ENCODE measurements at regions not wholly inside any gene's neighbourhood (a gene's known extent, or its start where the extent isn't known, plus 50 kb on each side); places are given as distances from the start of the nearest gene placed in this dataset.
"Not testable (repeated sequence)": the region's sequence is repeated elsewhere in the genome, so short reads cannot be mapped to it uniquely, and the experiment has no call there.

DNA sequence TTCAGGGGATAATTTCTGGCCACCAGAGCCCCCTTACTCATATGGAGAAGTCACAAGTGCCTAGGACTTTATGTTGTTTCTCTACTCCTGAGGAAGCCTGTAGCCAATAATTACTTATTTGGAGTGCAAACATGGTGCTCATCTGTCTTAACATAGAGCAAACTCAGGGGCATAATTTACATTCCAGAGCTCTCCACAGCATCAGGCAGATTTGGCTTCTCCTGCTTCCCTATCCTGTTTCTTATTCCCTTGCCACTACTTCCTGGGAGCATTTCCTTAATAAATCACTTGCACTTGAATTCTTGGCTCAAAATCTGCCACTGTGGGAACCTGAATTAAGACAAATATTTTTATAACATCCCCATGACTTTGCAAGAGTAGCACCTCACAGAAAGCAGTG, 960.9 kb downstream of the SOCS6 start:
- no peak for DNase-seq (ENCODE audit: low spot score)

DNA sequence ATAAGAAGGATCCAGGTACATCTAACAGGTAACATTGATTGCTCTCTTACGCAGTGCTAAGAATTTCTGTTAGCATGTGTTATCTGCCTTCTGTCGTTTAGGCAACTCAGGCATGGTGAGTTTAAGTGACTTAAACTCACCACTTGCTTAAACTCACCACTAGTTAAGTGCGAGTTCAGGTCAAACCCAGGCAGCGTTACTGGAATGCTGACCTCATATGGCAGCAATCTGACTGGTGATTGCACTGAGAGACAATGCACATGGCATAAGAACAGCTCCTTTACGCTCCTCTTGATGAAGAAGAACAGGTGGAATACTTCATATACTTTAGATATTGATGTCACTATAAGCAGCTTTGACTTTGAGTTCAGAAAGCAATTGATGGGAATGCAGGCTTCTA, 954.1 kb downstream of the SOCS6 start:
- no peak for DNase-seq (ENCODE audit: low spot score)

DNA sequence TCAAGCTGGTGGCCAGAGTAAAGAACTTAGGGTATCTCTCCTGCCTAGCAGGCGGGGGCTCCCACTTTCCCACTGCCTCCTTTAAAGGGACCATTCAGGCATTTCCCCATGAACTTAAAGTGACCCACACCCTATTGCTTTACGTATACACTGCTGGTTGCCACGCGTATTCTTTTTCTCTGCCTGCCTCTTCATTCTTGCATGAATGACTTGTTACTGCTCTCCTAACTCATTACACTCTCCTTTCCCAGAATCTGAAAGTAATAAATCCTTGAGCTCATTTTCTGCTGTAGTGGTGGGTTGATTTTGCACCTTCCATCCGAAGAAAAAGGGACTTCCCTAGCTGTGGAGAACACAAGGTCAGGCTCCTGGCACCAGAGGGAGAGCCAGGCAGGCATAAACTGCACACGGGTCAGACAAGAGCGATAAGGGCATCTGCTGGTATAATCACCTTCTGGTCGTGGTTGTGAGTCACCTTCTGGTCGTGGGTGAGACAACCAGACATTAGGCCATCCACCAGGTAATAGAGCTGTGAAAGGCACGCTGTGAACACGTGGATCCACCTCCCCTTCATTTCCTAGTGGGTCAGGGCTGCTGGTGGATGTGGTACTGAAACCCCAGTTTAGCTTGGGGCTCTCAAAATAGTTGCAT, 950.3 kb downstream of the SOCS6 start:
- DNase-seq (ENCODE audit: low spot score): no peak

DNA sequence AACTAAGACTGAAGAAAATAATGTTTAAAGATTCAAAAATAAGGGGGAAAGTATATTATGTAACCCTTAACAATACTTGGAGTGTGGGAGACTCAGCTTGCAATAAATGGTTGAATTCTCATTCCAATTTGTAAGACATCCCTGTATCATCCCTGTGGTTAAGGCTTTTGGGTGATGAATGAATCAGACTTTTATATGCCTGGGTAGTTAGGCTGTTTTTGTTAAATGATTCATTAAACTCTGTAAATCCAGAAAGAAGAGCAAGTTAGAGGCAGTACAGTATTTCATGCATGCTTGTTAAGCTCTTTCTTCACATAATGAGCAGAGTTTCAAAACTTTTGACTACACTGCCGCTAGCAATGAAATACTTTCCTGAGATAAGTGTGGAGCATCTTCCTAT, 948.8 kb downstream of the SOCS6 start:
- DNase-seq (ENCODE audit: low spot score): no peak

DNA sequence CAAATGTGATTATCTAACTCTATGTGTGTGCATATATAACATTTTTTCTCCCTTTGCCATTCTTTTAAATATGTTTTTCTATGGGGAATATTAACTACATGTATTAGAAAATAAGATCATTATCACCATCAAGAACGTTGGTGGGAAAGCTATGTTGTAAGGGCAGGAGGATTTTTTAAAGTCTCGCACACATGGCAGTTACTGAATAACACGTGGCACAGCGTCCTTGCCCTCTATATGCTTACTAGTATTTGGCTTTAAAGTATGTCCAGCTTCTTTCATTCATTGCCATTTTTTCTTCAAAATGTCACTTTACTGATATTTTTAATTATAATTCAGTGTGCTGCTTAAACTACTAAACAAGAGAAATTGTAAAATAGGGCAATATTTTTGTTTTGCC, 944.3 kb downstream of the SOCS6 start:
- DNase-seq (ENCODE audit: low spot score): no peak

DNA sequence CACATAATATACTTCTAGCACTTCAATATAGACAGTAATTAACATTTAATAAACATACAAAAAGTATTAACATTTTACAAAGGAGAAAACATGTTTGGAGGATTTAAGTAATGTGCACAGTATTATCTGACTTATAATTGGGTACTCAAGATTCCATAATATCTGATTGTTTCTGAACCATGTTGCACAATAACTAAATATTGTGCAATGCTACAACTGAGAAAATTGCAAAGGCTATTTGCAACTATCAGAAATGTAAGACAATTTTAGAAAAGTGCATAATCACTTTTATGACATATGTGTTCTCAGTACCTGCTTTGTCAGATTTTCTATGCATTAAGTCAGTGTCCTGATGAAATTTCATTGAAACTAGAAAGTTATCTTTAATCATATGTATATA, 934.6 kb downstream of the SOCS6 start:
- no peak for DNase-seq (ENCODE audit: low spot score)

DNA sequence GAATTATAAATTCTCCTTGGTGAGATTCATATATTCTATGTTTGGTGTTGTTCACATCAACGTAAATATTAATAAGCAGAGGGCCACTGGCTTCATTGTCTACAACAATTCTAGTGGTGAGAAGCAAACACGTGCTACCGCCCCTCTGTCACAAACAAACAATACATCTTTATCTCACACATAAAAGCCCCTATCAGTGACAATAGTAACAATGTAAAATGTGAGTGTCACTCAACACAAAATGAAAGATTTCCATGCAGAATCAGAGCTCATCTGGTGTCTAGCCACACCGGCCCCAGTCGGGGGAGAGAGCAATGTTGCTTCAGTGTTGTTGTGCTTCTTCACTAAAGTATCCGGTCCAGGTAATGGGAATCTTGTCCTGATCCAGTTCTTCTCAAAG, 932.6 kb downstream of the SOCS6 start:
- no peak for DNase-seq (ENCODE audit: low spot score)

DNA sequence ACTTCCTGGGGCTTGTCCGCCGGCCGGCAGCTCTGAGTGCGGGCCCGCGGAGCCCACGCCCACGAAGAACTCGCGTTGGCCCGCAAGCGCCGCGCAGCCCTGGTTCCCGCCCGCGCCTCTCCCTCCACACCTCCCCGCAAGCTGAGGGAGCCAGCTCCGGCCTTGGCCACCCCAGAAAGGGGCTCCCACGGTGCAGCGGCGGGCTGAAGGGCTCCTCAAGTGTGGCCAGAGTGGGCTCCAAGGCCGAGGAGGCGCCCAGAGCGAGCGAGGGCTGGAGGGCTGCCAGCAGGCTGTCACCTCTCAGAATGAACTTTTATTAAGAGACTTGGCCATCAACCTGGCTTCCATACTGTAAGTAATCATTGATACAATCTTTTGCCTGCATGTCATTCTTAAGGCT, 923.9 kb downstream of the SOCS6 start:
- not testable (repeated sequence) for DNase-seq (ENCODE audit: low spot score)

DNA sequence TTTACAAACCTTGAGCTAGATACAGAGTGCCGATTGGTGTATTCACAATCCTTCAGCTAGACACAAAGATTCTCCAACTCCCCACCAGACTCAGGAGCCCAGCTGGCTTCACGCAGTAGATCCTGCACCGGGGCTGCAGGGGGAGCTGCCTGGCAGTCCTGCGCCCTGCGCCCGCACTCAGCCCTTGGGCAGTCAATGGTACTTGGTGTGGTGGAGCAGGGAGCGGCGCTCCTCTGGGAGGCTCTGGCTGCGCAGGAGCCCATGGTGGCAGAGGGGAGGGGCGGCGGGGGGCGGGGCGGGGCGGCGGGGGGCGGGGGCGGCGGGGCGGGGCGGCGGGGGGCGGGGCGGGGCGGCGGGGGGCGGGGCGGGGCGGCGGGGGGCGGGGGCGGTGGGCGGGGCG, 923.4 kb downstream of the SOCS6 start:
- DNase-seq (ENCODE audit: low spot score): no peak

DNA sequence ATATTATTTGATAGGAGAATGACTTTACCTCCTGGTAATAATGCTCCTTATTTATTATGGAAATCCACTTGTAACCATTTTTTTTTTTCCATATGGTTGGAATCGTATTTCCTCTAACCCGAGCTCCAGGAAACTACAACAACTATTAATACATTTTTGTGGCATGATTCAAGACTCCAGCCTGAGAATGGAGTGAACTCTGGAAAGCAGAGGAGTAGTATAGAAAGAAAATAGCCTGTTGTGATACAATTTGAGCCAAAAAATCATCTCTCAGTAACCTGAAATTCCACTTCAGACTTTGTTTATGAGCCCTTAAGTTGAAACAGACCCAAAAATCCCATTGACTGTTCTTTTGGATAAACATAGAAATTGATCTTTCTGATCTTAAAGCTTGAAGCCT, 921.1 kb downstream of the SOCS6 start:
- DNase-seq (ENCODE audit: low spot score): no peak

DNA sequence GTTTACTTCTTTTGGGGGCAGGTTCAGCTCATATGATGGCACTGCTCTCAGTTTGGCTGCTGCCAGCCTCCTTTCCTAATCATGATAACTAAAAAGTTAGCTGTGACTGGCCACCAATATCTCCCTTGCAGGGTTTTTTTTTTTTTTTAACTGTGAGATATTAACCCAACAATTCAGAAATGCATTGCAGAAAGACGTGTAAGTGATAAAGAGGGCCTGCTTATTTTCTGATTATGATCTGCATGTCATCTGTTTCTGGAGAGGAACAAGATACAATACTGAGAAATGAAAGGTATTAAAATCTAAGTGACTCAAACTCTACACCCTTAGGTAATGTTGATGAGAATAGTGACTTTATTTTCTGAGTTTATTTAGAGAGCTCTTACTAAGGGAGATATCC, 905.6 kb downstream of the SOCS6 start:
- no peak for DNase-seq (ENCODE audit: low spot score)

DNA sequence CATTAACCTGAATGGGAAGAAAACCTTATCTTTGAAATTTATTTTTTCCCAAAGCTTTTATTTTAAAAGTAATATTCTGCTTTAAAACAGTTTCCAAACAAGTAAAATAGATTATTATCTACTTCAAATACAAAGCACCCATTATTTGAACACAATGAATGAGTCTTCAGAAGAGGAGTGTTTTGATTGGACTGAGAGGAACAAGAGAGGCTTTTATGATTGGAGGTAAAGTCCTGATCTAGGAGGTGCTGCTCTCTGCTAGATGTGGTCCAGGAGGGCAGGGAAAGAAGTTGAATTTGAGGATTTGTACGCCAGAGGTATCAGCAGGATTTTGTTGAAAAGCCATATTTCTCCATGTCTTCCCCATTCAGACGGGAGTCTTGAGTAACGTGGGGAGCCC, 900.7 kb downstream of the SOCS6 start:
- no peak for DNase-seq (ENCODE audit: low spot score)

DNA sequence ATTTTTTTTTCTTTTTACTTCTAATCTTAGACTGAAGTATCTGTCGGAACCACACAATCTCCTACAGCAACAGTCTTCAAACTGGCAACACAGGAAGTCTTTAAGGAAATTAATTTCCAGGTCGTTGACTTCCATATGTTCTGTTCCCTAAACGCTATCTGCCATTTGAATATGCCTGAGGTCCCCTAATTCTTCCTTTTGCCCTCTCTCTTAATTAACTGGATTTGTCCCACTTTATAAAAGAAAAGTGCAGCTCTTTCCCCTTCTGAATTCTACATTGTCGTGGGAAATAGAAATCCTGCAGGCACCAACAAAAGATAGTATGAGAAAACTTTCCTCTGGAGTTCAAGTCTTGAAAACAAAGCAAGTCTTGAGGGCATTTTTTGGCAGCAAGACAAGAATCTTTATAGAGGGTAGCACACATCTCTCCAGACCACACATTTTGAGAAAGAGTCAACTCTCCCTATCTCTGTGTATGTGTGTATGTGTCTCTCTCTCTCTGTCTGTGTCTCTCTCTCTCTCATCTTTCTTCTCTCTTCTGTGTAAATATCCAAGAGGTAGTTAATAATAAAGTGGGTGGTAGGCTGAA, 879.8 kb downstream of the SOCS6 start:
- no peak for DNase-seq (ENCODE audit: low spot score)

DNA sequence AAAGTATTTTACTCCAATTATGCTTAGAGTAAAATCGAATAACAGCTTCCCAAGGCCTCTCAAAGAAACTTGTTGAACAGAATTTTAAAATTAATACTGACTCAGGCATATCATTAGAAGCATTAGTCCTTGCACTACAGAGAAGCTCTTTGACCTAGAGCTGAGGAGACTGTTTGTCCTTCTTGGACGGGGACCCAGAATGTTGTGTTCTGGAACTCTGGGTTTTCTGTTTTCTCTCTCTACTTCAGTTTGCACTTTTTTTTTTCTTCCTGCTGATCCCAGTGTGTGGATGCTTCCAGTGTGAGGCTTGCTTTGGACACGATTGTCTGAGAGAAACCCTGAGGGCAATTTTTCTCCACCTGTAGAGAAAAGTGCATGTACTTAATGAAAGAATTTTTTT, 847.6 kb downstream of the SOCS6 start:
- DNase-seq (ENCODE audit: low spot score): no peak

DNA sequence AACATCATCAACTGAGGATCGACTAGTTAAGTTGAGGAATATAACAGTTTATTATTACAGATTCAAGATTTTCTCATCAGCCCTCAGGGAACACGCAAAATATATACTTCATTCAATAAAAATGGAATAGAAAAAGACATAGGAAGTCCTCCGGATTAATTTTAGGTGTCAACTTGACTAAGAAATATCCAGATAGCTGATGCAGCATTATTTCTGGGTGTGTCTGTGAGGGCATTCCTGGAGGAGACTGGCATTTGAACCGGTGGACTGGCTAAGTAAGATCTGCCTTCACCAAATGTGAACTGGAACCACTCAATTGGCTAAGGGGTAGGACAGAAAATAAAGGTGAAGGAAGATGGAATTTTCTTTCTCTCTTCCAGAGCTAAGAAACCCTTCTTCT, 845.3 kb downstream of the SOCS6 start:
- no peak for DNase-seq (ENCODE audit: low spot score)

DNA sequence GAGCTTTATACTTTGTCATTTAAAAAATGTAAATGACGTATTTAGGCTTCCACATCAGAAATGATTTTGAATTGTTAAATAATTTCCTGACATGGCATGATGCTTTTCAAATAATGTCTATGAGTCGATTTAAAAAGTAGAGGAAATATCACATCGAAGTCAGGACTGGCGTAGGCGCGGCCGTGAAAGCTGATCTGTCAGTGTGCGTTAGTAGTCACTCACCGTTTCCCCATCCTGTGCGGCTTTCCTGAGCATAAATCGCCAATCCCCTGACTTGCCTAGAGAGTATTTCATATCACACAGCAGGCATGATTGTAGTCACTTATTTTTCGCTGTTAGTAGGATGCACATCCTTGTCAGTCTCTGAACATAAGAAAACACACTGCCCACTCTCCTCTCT, 843.1 kb downstream of the SOCS6 start:
- no peak for DNase-seq (ENCODE audit: low spot score)

DNA sequence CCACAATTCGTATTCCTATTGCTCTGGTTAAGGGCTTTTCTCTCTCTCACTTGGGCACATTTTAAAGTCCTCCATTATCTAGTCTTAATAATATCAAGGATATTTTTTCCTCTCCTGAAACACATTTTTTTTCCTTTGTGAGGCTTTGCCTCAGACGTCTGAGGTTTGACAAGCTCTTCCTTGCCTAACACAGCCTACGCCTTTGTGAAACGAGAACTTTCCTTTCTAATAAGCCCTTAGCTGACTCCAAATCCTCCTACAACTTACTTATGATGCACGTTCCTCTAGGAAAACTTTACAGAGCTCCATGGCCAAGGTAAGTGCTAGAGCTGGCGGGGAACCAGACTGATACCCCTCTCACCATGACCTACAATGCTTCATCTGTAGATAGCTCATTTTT, 841.5 kb downstream of the SOCS6 start:
- DNase-seq (ENCODE audit: low spot score): no peak

DNA sequence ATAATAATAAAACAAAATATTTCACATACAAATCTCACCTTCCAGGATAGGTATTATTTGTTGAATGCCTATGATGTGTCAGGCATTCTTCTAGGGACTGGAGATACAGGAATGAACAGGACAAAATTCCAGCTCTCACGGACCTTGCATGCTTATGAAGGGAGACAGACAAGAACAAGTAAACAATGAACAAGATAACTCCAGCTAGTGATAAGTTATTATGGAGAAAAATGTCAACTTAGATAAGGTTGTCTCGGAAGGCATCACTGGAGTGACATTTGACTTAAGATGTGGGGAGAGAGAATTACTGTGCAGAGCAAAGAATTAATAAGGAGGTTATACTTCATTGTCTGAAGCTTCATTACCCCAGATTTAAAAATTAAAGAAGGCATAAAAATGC, 836.7 kb downstream of the SOCS6 start:
- no peak for DNase-seq (ENCODE audit: low spot score)

DNA sequence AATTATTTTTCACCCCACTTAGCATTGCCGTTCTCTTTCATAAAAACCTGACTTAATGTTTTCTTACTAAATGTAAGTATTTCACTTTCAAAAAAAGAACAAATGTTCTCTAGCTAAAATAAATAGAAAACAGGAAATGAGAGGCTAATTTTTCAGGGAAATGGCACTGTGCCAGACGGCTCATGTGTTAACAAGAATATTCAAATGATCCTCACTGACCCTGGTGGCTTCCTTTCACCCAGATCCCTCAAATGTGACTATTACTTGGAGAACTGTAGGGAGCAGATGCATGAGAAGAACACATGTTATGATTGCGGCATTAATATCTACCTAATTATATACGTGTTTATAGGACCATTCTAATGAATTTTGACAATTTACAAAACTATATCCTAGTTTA, 827.7 kb downstream of the SOCS6 start:
- no peak for DNase-seq (ENCODE audit: low spot score)

DNA sequence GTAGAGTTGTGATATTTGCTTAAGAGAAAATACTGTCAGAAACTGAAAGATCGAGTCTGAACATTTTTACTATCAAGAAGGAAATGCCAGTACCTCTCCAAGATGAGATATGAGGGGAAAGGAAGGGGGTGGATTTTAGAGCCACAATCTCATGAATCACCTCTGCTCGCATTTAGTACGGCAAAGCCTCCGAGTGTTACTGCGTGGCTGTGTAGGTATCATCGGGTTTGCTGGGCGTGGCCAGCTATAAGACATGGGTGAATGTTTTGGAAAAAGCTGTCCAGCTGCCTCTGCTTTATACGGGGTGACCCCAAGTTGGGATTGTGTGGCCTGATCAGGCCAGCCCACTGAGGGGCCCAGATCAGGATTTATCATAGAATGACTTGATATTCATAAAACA, 826.4 kb downstream of the SOCS6 start:
- no peak for DNase-seq (ENCODE audit: low spot score)

DNA sequence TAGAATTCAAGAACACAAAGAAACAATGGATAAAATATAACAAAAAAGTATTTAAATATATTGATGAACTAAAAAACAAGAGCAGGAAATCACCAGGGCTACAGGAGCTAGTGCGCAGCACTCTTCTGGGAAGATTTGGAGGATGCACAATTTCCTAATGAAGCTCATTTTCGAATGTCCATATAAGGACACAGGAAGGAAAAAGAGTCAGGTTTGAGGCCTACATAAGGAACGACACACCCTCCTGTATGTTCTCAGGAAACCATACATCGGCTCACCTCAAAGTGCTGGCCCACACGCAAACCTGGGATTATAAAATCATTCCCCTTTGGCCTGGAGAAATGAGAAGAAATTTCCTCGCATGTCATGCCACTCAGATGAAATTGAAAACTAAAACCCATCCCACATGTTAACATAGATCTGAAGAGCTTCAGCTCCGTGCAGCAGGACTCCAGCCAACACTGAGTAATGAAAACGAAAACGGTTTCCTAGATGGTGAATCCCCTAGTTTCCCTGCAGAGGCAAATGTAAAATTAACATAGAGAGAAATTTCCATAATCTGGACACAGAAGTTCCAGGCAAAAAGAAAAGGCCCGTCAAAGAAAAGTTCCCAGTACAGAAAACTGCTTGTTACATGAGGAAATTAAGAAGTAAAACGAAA, 825.8 kb downstream of the SOCS6 start:
- no peak for DNase-seq (ENCODE audit: low spot score)

DNA sequence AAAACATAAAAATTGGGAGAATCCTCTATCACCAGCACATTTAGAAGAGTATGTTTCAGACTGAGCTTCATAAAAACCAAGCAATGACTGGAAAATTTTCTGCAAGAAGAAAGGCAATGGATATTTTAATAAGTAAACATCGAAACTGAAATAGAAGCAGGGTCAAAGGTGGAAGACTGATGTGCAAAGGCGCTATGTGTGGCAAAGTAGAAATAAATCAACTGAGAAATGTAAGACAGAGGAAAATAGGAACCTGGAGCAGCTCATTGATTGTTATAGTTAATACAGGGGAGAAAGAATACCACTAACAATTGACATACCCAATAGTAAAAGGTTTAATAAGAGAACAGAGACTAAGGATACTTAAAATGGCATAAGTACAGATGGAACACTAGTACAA, 818.4 kb downstream of the SOCS6 start:
- no peak for DNase-seq (ENCODE audit: low spot score)

DNA sequence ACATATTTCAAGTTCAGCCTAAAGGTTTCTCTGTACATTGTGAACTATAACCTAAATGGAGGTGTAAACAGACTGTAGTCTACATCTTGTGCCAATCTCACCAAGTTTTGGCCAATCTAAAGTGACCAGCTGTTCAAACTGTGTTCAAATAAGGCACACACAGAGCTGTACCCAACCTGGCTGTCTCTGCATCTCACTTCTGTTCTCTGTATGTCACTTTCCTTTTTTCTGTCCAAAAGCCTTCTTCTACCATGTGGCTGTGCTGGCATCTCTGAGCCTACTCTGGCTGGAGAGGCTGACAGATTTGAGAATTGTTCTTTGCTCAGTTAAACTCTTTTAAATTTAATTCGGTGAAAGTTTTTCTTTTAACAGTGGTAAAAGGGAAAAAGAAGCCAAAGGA, 817.9 kb downstream of the SOCS6 start:
- DNase-seq (ENCODE audit: low spot score): no peak
